MV-4-11 (cell line): ENCODE measurements at regions not wholly inside any gene's neighbourhood (a gene's known extent, or its start where the extent isn't known, plus 50 kb on each side); places are given as distances from the start of the nearest gene placed in this dataset.
"Not testable (repeated sequence)": the region's sequence is repeated elsewhere in the genome, so short reads cannot be mapped to it uniquely, and the experiment has no call there.

ENCODE experiments used
- DNase-seq: peaks from one replicate; lab custom pipeline; 2025; lab: John Stamatoyannopoulos, UW

- DNase-seq, result peak; percentile 21
These were observed 187.8 kb downstream of the SHQ1 start for GRCh38 chr3:72660270-72661114.

GRCh38 chr3:72659596-72659995 is 188.6 kb downstream of the SHQ1 start:
- no peak for DNase-seq

GRCh38 chr3:72659188-72659587 is 189.1 kb downstream of the SHQ1 start:
- no peak for DNase-seq

GRCh38 chr3:72658466-72659100 is 189.7 kb downstream of the SHQ1 start:
- no peak for DNase-seq

DNA sequence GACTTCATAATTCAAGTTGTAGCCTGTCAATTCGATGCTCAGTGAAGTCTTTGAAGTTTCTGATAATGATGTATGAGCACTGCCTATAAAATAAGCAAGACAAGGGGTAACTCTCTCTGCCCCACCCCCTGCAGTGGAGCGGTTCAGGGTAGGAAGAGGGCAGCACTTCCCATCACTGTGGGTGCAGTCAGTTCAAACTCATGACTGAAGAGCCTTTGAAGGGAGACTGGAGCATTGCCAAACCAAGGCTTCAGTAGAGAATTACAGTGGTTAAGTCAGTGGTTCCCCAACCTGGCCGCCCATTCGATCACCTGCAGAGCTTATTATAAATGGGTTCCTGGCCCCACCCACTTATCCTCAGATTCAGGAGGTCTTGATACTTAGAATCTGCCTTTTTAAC is 190.6 kb downstream of the SHQ1 start:
- DNase-seq, result peak; percentile 16

- DNase-seq, result no peak
These were observed 192.5 kb downstream of the SHQ1 start for GRCh38 chr3:72655723-72656122.

DNA sequence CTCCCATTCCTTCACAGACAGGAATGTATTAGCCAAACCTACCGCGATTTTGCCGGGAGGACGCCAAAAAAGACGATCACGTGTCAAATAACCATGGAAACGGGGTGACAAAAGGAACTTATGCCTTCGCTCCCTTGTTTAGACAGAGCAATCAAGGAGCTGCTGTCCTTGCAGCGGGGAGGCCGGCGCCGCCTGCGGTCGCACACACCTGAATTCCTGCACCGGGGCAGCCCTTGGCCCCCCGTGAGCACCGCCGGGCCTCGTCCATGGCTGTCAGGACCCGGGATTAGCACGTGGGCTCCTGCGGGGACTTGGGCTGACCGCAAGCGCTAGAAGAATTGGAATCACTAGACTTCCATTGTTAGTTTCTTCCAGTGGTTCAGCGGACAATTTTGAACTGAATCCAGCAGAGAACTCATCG is 193.1 kb downstream of the SHQ1 start:
- DNase-seq, result no peak

- DNase-seq, result no peak
These were observed 195.8 kb downstream of the SHQ1 start for GRCh38 chr3:72652395-72652794.

DNA sequence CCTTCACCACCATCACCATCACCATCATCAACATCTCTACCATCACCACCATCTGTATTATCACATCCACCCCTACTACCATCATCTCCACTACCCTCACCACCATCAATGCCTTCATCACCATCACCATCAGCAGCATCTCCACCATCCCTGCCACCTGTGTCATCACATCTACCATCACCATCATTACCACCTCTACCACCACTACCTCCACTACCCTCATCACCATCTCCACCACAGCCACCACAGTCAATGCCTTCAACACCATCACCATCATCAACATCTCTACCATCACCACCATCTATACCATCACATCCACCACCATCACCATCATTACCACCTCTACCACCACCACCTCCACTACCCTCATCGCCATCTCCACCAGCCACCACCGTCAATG is 196.7 kb downstream of the SHQ1 start:
- no peak for DNase-seq

GRCh38 chr3:72646263-72646662 is 202.0 kb downstream of the SHQ1 start:
- DNase-seq, result no peak

DNA sequence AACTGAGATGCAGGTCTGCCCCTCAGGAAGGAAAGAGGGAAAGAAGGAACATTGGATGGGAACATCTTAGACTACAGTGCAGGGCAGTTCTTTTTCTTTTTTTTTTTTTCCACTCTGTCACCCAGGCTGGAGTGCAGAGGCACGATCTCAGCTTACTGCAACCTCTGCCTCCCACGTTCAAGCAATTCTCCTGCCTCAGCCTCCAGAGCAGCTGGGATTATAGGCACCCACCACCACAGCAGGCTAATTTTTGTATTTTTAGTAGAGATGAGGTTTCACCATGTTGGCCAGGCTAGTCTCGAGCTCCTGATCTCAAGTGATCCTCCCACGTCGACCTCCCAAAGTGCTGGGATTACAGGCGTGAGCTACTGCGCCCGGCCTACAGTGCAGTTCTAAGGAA is 204.6 kb downstream of the SHQ1 start:
- DNase-seq, result not testable (repeated sequence)

DNA sequence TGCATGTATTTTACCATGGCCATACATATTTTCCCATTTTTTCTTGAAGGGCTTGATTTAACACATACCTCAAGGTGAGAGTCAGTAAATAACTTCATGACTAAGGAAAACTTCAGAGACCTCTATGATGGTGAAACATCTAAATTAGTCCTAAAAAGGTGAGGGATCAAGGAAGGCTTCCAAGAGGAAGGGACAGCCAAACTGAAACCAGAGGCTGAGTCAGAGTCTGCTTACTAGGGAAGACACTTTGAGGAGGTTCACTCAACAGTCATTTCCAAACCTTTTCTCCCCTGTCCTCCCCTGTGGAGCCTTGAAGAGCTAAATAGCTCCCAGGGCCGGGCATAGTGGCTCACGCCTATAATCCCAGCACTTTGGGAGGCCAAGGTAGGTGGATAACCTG is 206.6 kb downstream of the SHQ1 start:
- DNase-seq, result no peak

DNA sequence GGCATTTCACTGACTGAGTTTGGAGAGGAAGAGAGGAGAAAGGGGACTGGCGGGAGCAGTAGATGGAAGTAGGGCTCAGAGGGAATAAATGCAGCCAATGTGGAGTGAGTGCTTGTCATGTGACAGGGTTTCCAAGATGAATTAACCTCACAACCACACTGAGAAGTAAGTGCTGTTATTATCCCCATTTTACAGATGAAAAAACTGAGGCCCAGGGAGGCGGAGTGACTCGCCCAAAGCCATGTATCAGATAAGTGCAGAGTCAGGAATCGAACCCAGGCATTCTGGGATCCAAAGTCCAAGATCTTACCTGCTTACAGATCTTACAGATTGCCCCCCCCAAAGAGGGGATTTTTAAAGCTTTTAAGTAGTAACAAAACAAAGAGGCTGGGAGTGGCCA is 207.2 kb downstream of the SHQ1 start:
- DNase-seq, result no peak

GRCh38 chr3:72636969-72637597 is 211.2 kb downstream of the SHQ1 start:
- peak; percentile 35 for DNase-seq

DNA sequence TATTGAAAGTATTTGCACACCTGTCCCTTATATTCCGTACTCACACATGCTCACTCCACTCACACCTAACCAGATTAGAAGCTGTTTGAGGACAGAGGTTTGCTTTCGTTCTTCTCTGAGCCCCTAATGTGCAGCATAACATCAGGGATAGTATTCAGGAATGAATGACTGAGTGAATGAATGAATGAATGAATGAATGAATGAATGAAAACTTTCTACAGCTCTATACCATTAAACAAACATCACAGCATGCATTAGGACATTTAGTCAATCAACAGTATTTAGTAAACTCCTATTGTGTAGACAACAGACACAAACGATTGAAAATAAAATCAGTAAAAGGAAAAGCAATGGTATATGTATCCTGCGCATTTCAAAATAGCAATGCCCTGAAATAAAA is 212.7 kb downstream of the SHQ1 start:
- DNase-seq, result no peak

DNA sequence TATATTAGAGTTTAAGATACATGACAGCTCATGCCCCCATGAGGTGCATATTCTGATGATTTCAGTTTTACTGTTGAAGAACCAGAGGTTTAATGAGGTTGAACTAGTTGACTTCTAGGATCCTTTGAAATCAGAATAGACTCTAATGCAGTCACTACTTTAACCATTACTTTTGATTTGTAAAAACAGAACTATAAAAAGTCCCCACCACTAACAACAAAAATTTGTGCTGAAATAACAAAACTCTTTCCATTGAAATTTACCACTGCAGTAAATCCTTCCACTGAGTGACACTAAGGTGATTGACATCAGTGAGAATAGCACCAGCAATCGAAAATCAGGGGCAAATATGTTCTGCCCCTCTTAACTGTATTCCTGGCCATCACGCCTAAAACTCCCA is 214.1 kb downstream of the SHQ1 start:
- DNase-seq, result no peak

DNA sequence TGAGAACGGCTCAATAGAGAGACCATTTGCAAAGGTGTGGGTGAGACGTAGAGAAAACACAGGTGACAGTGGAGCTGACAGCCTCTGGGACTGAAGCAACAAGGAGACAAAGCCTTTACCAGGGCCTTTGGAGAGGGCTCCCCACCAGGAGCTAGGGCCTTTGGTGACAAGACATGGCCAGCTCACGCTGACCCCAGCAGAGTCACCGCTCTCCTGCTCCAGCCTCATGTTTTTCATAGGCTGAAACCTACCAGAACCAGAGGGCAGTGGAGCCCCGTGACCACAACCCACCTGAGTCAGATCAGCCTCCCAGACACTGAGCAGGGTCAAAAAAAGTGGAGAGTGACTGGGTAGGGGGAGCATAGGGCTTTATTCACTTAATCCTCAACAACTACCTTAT is 214.7 kb downstream of the SHQ1 start:
- DNase-seq, result no peak

- DNase-seq, result no peak
These were observed 215.1 kb downstream of the SHQ1 start for GRCh38 chr3:72633121-72633520.

DNA sequence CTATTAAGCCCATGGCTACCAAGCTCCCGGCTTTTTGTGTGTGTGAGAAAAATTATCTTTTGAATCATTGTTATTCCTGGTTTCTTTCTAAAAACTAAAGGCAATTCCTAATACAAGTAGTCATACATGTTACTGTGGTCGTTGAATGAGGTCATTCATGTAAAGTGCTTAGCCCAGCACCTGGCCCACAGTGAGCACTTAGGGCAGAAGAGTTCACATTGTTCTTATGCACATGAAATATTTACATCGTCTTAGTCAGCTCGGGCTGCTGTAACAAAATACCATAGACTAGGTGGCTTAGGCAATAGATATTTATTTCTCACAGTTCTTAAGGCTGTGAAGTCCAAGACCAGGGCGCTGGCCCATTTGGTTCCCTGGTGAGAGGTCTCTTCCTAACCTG is 216.1 kb downstream of the SHQ1 start:
- no peak for DNase-seq

DNA sequence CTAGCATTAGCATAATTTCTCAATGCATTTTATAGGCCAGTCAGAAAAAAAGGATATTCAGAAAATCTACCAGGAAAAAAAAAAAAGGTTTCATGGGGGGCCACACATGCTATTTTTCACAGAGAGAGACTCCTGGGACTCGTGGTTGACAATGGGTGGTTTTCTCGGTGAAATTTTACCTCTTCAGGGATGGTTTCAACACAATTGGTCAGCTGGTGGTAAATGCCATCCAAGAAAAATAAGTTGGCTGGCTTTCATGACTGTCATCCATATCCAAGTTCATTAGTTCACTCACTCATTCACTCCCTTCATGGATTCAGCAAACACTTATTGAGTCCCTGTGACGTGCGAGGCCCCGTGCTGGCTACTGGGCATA is 217.3 kb downstream of the SHQ1 start:
- DNase-seq, result peak; percentile 16

DNA sequence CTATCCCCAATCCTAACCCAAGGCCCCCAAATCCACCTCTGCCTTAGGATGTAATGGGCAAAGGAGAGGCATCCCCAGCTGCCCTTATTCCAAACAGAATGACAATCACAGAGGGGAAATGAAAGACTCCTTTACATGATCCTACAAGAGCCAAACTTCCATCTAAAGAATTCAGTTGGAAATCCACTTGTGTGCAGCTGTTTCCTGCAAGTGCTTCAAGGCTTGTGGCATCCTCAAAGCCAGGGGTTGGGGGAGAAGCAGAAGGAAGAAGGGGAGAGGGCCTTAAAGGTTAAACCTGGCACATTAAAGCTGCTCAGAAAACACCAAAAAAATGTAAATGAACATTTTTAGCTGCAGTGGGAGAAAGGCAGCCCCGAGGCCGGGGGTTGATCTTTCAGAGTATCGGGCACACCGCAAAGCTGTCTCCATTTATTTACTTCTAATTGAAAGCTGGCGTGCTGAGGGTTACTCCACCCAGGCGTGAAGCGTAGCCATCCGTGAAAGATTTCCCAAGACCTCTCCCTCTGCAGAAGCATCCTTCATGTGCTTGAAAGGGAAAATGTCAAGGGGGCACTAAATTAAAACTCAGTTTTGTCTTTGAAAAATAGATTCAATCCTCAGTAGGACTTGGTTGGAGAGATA is 217.8 kb downstream of the SHQ1 start:
- DNase-seq, result no peak

- DNase-seq, result peak; percentile 95
These were observed 219.0 kb downstream of the SHQ1 start for GRCh38 chr3:72629191-72629631.

GRCh38 chr3:72628065-72628464 is 220.2 kb downstream of the SHQ1 start:
- DNase-seq, result no peak
